Lung (tissue), 11 donors: ENCODE measurements at regions not wholly inside any gene's neighbourhood (a gene's known extent, or its start where the extent isn't known, plus 50 kb on each side); places are given as distances from the start of the nearest gene placed in this dataset.

ENCODE experiments used
- ATAC-seq: fragments of 200-7000 bp; cut with Tn5 transposase; one replicate; pipeline ENCODE4 v1.9.1; 2020; ENCODE audit warnings: moderate number of reproducible peaks; ENCODE audit not compliant: insufficient read depth, low FRiP score
- DNase-seq, 3 donors: peaks; one replicate each; pipeline ENCODE4 v3.0.0-alpha.2; 2013 to 2017
- H3K27ac ChIP-seq, 2 donors: one replicate each; pipeline ENCODE4 v1.5.1; 2013; ENCODE audit warnings: mild to moderate bottlenecking in 2 of 2, moderate library complexity in 2 of 2, control low read depth in 1 of 2, inconsistent platforms in 1 of 2, low read depth in 1 of 2, low read length in 1 of 2
- H3K27me3 ChIP-seq, 3 donors: one replicate each; pipeline ENCODE4 v1.5.1; 2013; ENCODE audit warnings: low read length in 2 of 3; ENCODE audit not compliant: control insufficient read depth in 3 of 3, insufficient read depth in 3 of 3
- H3K36me3 ChIP-seq, 4 donors: one replicate each; pipeline ENCODE4 v1.5.1; 2013; ENCODE audit warnings: low read length in 4 of 4, mild to moderate bottlenecking in 1 of 4, moderate library complexity in 1 of 4; ENCODE audit not compliant: control insufficient read depth in 4 of 4, insufficient read depth in 4 of 4
- H3K4me1 ChIP-seq, 5 donors: one replicate each; pipeline ENCODE4 v1.5.1; 2013; ENCODE audit warnings: low read length in 5 of 5, mild to moderate bottlenecking in 2 of 5, moderate library complexity in 1 of 5; ENCODE audit not compliant: control insufficient read depth in 5 of 5, insufficient read depth in 5 of 5
- H3K4me3 ChIP-seq: one replicate; pipeline ENCODE4 v1.5.1; 2013; ENCODE audit warnings: mild to moderate bottlenecking, control low read depth, moderate library complexity
- H3K9ac ChIP-seq, 2 donors: one replicate each; pipeline ENCODE4 v1.5.1; 2013; ENCODE audit warnings: low read length in 2 of 2, control low read depth in 1 of 2; ENCODE audit not compliant: insufficient read depth in 1 of 2
- H3K9me3 ChIP-seq, 4 donors: one replicate each; pipeline ENCODE4 v1.5.1; 2013; ENCODE audit warnings: low read length in 3 of 4, mild to moderate bottlenecking in 1 of 4, moderate library complexity in 1 of 4; ENCODE audit not compliant: control insufficient read depth in 4 of 4, insufficient read depth in 3 of 4
- whole genome bisulfite sequencing, 2 donors: extraction: QIAGEN DNeasy Blood & Tissue Kit; methylation state at CpG; one replicate each; pipeline ENCODE4 v1.1.7; 2013; 5-methylcytosine and 5-hydroxymethylcytosine counted together
- TF ChIP-seq, protein P1 (sequence below): IDR thresholded peaks from 2 replicates; pipeline ENCODE4 v1.5.1; 2012; ENCODE audit warnings: mild to moderate bottlenecking; ENCODE audit errors: control extremely low read depth, extremely low read depth
- donor health status: control.
- donor health status: control.
- donor health status: Bipolar disorder and iron deficiency.
- donor health status: healthy.
- donor health status: DM: yes; HTN: yes; CAD: no.

DNA sequence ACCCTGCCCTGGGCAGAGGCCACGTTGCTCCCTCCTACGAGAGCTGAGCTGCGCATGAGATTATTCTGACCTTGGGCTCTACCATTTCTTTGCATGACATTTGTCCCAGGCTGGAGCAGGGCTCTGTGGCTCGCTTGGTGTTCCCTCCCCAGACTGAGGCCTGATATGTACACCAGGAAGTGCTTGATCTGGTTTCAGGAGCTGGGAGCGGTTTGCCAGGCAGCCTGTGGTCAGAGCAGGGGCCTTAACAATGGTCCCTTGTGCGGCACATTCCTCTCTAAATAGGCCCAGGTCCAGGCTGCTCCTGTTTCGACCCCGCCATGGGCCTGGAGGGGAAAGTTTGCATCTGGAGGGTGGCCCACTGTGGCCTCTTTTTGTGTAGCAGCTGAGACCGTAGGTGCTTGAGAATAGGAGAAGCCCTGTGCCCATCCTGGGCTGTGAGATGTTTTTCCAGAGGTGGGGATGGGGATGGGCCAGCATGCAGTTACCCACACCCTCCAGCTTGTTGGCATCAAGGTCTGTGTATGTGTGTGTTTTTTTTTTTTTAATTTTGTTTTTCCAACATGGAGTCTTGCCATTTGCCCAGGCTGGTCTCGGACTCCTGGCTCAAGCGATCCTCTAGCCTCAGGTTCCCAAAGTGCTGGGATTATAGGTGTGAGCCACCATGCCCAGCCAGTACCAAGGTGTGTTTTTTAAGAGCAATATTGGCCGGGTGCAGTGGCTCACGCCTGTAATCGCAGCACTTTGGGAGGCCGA lies 253.9 kb downstream of the SEC14L1 start:
- peak overlapping the region; percentile 36 to 84 for H3K27ac ChIP-seq
- no peak overlapping the region for H3K4me3 ChIP-seq
- peaks cover 0 to 7% (median 2%) of the 10 kb centered on the region in 4 donors for H3K36me3 ChIP-seq
- 64 to 72% methylated on average over 15 of the region's 15 CpGs for WGBS, 2 donors
- ATAC-seq (no peak), DNase-seq (peak; percentile 26 to 65 (median 55))
- H3K9me3 ChIP-seq = no peaks in the 10 kb centered on the region
- TF ChIP-seq, protein P1, sequence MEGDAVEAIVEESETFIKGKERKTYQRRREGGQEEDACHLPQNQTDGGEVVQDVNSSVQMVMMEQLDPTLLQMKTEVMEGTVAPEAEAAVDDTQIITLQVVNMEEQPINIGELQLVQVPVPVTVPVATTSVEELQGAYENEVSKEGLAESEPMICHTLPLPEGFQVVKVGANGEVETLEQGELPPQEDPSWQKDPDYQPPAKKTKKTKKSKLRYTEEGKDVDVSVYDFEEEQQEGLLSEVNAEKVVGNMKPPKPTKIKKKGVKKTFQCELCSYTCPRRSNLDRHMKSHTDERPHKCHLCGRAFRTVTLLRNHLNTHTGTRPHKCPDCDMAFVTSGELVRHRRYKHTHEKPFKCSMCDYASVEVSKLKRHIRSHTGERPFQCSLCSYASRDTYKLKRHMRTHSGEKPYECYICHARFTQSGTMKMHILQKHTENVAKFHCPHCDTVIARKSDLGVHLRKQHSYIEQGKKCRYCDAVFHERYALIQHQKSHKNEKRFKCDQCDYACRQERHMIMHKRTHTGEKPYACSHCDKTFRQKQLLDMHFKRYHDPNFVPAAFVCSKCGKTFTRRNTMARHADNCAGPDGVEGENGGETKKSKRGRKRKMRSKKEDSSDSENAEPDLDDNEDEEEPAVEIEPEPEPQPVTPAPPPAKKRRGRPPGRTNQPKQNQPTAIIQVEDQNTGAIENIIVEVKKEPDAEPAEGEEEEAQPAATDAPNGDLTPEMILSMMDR = no peak
- H3K4me1 ChIP-seq = peaks cover 24 to 58% (median 44%) of the 10 kb centered on the region in 5 donors
- H3K27me3 ChIP-seq = no peaks in the 10 kb centered on the region
- H3K9ac ChIP-seq = no peak overlapping the region

DNA sequence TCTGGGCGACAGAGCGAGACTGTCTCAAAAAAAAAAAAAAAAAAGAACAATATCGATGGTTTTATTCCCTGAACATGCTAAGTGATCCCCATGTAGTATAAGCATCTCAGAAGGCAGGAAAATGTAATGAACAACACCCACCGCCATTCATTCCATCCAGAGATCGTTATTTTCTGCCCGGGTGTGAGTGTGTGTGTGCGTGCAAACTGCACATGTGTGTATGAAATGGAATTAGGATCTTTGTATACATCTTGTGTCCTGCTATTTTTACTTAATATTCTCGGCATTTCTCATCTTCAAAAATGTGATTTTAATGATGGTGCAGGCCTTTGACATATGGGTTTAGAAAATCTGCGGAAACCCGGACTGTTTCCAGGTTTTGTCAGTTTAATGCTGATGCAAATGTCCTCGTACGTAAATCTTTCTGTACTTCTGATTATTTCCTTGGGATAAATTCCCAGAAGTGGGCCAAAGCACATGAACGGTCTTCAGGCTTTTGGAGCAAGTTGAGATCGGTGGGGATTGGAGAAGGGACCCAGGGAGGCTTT lies 254.8 kb downstream of the SEC14L1 start:
- ATAC-seq (no peak), DNase-seq (peak in 1 of 3 donors; percentile 26)
- Histone ChIP-seq H3K27ac (no peak overlapping the region), H3K9me3 (no peaks in the 10 kb centered on the region), H3K36me3 (peaks cover 0 to 7% (median 2%) of the 10 kb centered on the region in 4 donors), H3K4me3 (no peak overlapping the region), H3K27me3 (no peaks in the 10 kb centered on the region), H3K9ac (no peak overlapping the region), H3K4me1 (peaks cover 24 to 58% (median 47%) of the 10 kb centered on the region in 5 donors)
- WGBS, 2 donors = 76 to 87% methylated on average over 14 of the region's 14 CpGs
- TF ChIP-seq, protein P1 = no peak

DNA sequence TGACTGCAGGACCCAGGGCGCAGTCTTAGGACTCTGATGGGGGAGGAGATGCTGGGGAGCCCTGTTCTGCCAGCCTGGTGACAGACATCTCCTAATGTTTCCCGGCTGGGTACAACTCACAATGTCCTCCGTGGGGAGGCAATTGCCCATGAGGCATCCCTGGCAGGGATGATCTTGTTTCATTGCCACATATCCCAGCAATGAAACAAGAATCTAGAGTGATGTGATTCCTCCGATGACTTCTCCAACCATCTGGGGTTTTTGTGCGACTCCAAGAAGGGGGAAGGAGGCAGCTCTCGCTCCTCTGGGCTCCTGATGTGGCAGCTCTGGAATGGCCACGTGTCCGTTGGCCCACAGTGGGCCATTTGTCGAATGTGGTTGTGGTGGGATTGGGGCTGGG lies 255.8 kb downstream of the SEC14L1 start:
- Histone ChIP-seq H3K4me1 (peaks cover 18 to 49% (median 45%) of the 10 kb centered on the region in 5 donors), H3K36me3 (peaks cover 0 to 2% (median 0%) of the 10 kb centered on the region in 4 donors), H3K27ac (no peak overlapping the region), H3K9ac (no peak overlapping the region), H3K9me3 (no peaks in the 10 kb centered on the region), H3K27me3 (no peaks in the 10 kb centered on the region), H3K4me3 (no peak overlapping the region)
- 91 to 96% methylated on average over 9 of the region's 9 CpGs for WGBS, 2 donors
- TF ChIP-seq, protein P1 = no peak
- ATAC-seq (no peak), DNase-seq (no peak)
